GM21367 (cell line): ENCODE measurements at regions not wholly inside any gene's neighbourhood (a gene's known extent, or its start where the extent isn't known, plus 50 kb on each side); places are given as distances from the start of the nearest gene placed in this dataset.

Experiments used
- ATAC-seq: cut with Tn5 transposase; IDR thresholded peaks from one replicate; pipeline ENCODE4 v1.9.1; 2021; ENCODE audit not compliant: unreplicated experiment

DNA sequence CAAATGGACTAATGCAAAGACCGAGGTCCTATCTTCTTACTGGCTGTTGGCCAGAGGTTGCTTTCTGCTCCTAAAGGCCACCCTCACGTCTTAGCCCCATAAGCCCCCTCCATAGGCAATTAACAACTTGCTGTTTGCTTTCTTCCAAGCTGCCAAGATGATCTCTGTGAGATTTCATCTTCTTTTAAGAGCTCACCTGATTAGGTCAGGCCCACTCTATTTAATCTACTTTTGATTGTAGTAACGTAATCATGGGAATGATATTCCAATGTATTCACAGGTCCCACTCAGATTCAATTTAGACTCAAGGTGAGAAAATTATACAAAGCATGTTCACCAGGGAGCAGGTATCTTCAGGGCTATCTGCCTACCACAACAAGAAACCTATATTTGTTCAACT, 84.4 kb upstream of the RAD23B start:
- ATAC-seq = no peak

DNA sequence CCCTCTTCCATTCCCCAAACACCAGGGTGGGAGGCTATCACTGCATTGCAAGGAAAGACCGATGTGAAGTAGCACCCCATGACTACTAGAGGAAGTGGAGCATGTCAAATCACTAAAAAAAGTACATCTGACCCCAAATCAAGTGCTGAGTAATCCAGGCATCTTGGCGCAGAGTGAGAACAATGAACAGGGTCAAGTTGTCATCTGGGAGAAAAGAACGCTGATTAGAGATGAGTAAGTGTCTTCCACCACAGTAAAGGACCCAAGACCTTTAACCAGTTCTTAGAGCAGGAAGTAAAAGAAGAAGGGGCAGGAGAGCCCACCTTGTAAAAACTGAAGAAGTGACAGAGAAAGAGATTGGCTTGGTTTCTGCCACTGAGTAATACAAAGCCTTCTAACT, 75.0 kb upstream of the RAD23B start:
- no peak for ATAC-seq

DNA sequence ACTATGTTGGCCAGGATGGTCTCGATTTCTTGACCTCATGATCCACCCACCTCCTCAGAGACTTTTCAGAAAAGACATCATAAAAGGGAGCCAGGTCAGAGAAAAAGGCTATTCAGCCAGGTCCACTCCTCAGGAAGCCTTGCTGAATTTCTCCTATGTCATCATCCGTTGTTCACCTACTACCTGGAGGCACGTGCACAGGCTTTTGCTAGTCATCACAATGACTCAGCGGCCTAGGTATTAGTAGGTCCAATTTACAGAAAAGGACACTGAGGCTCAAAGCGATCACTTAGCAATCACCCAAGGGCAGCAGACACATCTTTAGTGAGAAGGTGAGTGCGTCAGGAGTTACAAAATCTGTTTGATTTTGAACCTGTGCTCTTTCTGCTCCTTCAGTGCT, 72.3 kb upstream of the RAD23B start:
- ATAC-seq = no peak

DNA sequence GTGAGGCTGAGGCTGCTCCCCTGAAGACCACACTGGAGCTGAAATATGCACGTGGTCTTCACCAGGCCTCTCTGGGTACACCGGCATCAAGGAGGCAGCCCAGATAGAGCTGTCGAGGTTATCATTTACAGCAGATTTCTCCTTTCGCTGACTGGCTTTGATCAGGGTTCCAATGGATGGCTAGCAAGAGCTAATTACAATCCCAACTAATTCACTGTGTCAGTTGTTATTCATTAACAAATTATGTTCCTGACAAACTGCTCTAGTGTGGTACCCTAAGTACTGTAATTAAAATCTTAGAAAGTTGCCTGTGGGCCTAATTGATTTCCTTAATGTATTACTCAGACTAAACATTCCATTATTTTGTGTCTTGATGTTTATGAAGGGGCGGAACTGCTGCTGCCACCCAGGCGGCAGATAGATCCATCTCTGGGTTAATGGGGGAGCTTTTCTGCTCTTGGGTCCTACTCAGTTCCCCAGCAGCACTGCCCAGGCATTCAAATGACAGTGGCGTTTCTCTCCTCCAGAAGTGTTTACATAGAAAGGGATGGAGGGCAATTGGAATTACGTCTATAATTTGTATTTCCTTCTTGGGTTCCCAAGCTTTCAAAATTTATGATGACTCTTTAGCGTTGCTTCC, 71.7 kb upstream of the RAD23B start:
- no peak for ATAC-seq

DNA sequence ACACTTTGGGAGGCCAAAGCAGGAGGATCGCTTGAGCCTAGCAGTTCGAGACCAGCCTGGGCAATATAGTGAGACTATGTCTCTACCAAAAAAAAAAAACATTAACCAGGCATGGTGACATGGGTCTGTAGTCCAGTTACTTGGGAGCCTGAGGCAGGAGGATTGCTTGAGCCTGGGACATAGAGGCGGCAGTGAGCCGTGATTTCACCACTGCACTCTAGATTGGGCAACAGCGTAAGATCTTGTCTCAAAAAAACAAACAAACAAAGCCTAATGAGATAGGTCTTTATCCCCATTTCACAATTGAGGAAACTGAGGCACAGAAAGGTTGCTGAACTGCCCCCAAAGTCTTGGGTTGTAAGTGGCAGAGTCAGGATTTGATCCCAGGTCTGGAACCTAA, 70.5 kb upstream of the RAD23B start:
- no peak for ATAC-seq

DNA sequence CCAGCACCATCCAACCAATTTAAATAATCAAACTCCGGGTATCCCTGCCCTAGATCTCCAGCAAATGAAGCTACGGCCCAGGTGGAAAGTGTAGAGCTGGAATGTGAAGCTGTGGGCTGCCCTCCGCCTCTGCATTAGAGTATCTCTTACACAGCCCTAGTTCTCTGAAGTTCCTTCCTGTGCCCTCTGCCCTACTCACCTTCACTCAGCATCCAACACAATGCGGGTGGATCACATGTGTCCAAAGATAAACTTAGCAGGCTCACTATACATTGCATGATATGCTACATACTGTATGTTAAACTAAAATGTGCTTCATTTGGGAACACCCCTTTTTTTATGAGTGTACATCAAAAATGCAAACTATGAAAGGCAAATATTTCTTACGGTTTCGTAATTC, 70.0 kb upstream of the RAD23B start:
- ATAC-seq = no peak

DNA sequence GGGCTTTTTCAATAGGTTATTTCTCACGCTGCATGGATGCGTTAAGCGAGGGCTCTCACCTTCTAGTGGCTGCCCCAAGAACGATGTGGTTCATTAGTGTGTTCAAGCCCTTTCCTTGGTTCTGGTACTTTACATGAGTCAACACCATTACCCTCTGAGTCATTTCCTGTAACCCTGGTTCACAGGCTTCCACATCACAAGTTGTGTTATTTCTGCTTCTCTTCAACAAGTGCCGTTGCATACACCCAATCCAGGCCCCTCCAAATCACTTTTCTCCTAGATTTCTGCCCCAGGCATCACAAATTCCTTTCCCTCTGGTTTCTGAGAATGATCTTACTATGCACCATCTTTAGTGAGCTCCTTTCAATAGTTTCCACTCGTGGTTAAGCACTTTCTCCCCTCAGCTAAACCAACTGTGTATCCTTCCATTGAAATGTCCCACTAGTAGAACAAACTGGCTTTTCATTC, 69.5 kb upstream of the RAD23B start:
- ATAC-seq = peak; percentile 95

DNA sequence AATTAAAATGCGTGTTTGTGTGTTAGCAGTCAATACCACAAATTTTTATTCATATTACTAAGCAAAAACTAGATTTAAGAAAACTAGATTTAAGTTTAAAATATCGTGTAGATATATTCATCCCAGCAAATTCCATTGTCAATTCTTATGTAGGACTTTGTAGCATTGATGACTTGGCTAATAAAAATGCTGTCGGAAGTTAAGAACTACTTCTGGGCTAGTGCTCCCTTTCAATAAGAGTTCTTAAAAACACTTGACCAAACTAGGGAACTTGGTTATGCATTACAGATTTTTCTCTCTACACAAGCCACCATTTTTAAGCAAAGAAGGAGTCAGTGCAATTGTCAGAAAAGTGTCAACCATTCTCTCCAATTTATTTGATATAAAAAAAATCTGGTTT, 68.7 kb upstream of the RAD23B start:
- no peak for ATAC-seq

DNA sequence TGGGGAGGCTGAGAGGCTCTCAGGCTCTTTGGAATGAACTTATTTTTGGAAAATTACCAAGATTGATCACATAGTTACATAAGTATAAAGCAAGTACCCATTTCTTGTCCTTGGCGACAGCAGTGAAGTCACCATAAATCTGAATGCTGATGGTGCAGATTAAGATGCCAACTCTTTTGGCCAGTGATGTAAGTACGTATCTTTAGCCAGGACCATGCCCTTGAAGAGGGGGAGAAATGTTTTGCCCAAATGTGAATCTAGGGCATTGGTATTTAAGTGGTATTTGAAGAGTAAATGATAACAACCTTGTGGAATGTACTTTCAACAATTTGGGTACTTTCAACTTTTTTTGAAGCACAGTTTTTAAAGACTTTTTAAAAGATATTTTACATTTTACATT, 68.2 kb upstream of the RAD23B start:
- ATAC-seq = no peak

DNA sequence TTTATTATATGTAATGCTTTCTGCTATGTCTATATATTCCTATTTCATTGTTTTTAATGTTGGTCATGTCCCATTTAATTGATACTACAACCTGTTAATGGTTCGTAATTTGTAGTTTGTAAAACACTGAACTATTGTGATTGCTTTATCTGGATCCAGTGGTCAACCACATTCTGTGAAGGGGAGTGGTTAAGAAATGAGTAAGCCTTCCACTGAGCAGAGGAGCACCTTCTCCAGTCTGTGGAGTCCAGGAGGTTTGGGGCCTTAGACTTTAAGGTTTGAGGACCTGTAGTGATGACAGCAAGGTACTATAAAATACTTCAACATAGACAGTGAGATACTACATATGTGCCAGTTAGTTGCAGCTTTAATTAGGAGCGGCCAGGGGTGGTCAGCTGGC, 67.7 kb upstream of the RAD23B start:
- no peak for ATAC-seq

DNA sequence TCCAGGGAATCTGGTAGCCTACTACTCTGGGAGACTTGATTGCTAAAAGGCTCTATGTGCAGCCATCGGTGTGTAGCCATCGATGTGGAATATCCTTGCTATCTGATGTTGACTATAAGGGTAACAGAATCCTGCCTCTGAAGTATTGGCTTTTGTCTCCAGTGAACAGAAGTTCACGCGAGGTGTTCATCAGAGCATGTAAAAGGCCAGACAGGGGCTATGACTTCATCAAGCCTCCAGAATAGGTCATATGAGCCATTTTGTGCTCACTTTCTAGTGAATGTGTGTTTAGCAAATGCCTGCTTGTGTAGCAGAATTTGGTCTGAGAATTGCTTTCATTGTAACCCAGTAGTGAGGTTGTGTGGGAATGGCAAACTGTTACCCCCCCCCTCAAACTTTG, 66.8 kb upstream of the RAD23B start:
- no peak for ATAC-seq

DNA sequence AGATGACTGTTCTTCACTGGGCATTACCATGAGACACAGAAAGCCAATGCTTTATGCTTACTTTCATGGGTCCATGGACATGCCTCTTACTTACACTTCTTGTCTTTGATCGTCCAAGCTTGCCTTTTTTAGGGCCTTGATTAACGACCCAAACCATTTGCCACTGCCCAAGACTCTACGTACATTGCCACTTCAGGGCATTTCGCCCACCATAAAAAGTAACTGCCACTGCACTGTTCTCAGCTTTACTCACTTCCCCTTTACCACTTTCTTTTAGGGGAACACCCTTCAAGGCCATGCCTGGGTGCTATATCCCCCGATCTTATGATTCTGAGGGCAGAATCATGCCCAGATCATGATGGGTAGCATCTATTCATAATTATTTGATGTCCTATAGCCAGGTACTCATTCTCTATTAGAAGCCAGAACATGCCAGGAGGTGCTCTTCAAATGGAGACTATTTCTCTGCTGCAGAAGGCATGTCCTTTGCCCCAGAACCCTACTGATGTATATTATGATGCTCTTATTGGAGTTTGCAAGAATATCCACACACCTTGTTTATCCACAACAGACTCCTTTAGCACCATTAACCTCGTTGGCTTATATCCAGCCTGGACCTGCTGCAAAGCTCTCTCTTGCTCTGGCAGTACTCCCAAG, 64.1 kb upstream of the RAD23B start:
- peak; percentile 89 for ATAC-seq

DNA sequence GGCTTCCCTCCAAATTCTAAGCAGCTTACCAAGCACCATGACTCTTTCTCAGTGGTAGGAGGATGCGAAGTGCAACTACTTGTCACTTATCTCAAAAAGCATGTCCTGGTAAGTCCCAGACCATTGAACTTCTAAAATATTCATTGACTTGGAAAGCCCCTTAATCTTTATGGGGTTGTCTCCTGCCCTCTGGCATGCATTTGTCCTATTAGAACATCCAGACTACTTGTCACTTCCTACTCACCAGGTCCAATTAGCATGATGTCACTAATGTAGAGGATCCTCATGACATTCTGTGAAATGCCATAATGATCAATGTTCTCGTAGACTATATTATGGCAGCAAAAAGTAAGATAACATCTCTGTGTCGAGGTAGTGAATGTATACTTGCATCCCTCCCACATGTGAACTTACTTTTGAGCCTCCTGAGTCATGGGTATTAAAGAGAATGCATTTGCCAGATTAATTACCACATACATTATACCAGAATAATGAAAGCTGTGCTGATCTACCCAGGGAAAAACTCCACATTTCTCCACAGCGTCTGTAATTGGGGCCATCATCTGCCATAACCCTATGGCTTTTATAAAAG, 63.5 kb upstream of the RAD23B start:
- ATAC-seq = no peak

DNA sequence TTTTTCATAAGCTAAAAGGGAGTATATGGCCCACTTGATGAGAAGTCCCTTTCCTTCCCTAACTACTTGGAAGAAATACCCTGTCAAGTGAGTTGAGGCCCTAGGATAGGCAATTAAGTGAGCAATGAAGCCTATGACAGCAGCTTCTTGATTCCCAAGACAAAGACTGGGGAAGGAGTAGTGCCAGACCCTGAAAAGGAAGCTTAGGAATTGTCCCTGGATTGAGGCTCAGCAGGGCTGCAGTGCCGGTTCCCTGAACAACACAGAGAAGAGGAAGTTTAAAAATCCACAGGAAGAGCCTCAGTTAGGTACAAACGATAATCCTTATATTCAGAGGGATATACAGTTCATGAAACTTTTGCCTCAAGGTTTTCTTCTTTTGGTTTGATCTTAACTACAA, 61.8 kb upstream of the RAD23B start:
- ATAC-seq = no peak

DNA sequence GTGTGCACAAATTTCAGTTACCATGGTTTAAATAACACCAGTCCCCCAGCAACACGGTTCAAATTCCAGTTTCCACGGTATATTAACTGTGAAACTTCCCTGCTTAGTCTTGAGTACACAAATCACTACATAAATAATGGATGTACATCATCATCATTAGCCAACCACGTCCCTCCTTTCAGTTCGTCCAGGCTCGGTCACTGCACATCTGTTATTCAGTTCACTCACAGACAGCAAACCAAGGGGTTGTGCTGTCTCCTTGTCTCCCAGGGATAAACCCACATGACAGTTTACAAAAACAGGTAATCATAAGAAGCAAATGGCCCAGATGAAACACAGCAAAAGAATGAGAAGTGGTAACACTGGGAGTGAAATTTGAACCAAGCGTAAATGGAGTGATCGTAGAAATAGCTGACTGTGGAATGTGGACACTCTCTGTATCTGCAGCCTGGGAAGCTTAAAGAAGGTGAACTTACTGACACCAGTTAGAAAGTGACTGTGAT, 61.0 kb upstream of the RAD23B start:
- ATAC-seq = no peak

DNA sequence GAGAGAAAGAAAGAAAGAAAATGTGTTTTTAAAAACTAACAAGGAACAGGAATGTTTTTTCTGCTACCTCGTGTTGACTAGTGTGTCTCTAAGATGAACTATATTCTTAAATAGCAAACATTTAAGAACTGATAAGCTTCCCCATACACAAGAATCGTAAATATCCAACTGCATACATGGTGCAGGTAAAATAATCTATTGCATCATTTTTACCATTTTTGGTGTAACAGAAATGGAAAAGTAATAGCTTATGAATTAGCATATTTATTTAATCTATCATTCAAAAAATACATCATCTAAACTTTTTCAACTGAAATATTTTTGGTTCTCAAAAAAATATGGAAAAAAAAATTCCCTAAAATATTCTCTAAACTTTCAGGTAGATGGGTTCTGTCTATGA, 59.7 kb upstream of the RAD23B start:
- no peak for ATAC-seq

DNA sequence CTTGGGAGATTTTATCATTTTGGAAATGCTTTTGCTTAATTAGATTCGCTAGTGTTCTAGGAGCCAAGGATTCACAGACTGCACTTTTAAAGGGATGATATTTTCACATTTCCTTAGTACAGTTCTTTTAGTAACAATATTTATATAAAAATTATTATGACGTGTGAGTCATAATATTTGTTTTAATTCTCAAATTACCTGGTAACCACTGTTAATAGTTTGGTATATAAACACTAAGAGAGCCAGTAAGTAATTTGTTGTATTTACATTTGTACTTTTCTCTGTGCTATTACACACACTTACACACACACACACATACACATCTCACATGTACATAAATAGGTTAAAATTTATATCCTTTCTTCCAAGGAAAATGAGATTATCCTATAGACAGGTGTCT, 58.8 kb upstream of the RAD23B start:
- ATAC-seq = no peak

DNA sequence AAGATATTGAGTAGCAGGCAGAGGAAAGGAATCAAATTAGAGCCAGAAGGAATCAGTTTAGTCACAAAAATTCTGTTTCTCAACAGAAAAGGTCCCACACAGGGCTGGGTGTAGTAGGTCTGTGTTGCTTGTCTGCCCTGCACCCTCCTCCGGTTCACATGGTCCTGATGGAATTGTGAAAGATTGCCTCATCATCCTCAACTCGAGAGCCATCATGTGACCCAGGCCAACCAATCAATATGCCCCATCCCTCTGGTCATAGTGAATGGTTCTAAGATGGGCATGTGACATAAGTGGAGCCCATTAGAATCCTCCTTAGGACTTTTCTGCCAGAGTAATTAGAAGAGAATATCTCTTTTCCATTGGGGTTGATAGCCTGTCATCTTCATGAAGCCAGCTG, 56.7 kb upstream of the RAD23B start:
- ATAC-seq = no peak

DNA sequence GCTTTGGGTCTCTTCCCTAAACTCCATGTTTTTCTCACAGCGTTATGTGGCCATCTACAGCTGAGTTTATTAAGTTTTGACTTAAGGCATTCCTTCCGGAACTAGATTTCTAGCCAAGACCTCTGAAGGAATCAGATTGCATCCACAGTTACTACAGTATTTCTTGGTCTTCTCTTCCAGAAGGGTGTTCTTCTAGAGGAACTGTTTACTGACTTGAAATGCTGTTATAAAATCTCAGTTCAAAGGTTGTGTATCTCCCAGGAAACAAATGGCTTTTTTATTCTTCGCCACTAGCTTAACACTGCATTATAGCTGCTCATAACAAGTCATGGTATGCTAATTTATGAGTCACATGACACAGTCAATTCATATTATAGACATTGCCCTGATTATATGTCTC, 55.3 kb upstream of the RAD23B start:
- no peak for ATAC-seq

DNA sequence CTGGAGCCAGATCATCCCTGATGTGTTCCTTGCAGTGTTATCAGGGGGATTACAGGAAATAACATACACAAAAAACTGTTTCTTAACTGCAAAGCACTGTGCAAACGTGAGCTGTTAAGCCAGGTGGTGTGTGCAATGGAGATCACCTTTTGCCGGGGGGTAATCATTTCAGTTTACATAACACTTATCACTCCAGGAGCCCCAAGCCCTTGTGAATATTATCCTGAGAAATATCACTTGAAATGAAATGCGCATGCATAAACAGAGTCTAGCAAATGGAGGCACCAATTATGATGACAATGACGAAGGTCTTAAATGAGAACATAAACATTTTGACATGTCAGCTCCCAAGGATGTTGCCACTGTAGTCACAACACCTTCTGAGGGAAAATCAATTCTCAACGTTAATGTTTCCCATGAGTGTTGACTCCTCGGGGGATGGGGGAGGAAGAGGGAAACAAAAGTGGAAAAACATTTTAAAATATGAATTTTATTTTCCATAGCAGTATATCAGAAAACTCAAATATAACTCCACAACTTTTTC, 54.5 kb upstream of the RAD23B start:
- no peak for ATAC-seq

DNA sequence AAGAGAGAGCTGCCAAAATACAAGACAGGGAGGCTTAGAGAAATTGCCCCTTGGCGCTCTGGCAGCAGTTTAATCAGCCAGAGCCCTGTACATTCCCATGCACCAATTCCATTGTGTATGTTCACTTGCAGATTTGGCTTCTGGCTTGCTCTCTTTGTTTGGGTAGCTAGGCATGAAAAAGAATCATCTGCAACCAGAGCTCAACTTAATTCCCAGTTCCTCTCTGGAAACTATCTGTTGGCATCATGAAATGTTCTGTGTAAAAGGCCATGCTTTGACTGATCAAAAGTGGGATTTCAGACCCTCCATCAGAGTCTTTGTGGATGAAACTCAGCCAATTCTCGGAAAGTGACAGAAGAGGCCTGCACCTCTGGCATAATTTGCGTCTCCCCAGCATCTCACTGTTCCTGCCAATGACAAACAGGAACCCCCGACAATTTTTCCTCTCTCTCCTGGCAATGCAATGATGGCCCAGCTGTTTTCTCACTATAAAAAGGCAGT, 53.8 kb upstream of the RAD23B start:
- no peak for ATAC-seq
